Activated CD4-positive, alpha-beta T cell treated with anti-CD3 and anti-CD28 coated beads for 36 hours (primary cell): ENCODE measurements at regions not wholly inside any gene's neighbourhood (a gene's known extent, or its start where the extent isn't known, plus 50 kb on each side); places are given as distances from the start of the nearest gene placed in this dataset.

ENCODE experiments used
- ATAC-seq: fragments of 200-7000 bp; cut with Tn5 transposase; one replicate; pipeline ENCODE4 v1.10.0; 2021; ENCODE audit warnings: mild to moderate bottlenecking, moderate library complexity
- CTCF ChIA-PET: fragments of 350-600 bp; sonication (Branson Sonifier 250); formaldehyde crosslinking; loops from one replicate; lab custom pipeline; 2021; ENCODE audit warnings: antibody characterized with exemption; lab: Charles Lee
- POLR2A ChIA-PET: fragments of 350-600 bp; sonication (Branson Sonifier 250); formaldehyde crosslinking; loops from one replicate; lab custom pipeline; 2021; ENCODE audit warnings: antibody characterized with exemption, inconsistent platforms; lab: Charles Lee
- DNase-seq: peaks from one replicate; pipeline ENCODE4 v3.0.0-alpha.2; 2020
- H3K27ac Mint-ChIP-seq: one replicate; pipeline ENCODE4 v1.8.0; 2021; ENCODE audit warnings: mixed read lengths
- H3K27me3 Mint-ChIP-seq: one replicate; pipeline ENCODE4 v1.8.0; 2021; ENCODE audit warnings: mixed read lengths
- H3K36me3 Mint-ChIP-seq: one replicate; pipeline ENCODE4 v1.8.0; 2021; ENCODE audit warnings: low read depth, mixed read lengths
- H3K4me1 Mint-ChIP-seq: one replicate; pipeline ENCODE4 v1.8.0; 2021; ENCODE audit warnings: mixed read lengths
- H3K4me3 Mint-ChIP-seq: one replicate; pipeline ENCODE4 v1.8.0; 2021; ENCODE audit warnings: mild to moderate bottlenecking, moderate library complexity, mixed read lengths
- H3K9me3 Mint-ChIP-seq: one replicate; pipeline ENCODE4 v1.8.0; 2021; ENCODE audit warnings: low read depth, mixed read lengths
- intact Hi-C, 2 experiments: fragments of 100-400 bp; cut with DNase I in 1 of 2; cut with micrococcal nuclease in 1 of 2; formaldehyde crosslinking; loops; one replicate each; pipeline versions ENCODE4 v1.14.2 to v1.15.1; 2022 to 2024; cut with DNase I, micrococcal nuclease

DNA sequence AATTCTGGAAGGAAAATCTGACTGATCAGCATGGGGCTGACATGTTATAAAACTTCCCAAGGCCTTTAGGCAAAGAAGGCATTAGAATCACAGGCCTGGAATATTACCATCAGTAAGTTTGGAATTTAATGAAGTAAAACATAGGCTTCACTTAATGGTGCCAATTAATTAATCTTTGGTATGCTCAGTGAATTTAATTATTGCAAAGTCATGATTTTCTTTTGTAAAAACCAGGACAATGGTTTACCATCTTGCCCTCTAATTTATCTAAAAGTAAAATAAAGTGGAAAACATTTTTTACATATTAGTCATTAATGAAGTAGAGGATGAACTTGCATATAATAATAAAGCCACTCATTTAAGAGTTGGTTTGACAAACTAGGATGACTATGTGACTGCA lies 220.3 kb downstream of the SEC23IP start:
- ChIA-PET POLR2A (no interaction called here), CTCF (no interaction called here)
- ATAC-seq (no peak), DNase-seq (no peak)
- Mint-ChIP-seq H3K36me3 (no peaks in the 10 kb centered on the region), H3K9me3 (no peaks in the 10 kb centered on the region), H3K4me1 (no peaks in the 10 kb centered on the region), H3K4me3 (no peak overlapping the region), H3K27me3 (peaks cover 14% of the 10 kb centered on the region), H3K27ac (no peak overlapping the region)
- intact Hi-C loops: no loop called here

GRCh38 chr10:120115959-120116358 lies 223.4 kb downstream of the SEC23IP start:
- Mint-ChIP-seq H3K9me3 (no peaks in the 10 kb centered on the region), H3K4me1 (no peaks in the 10 kb centered on the region), H3K36me3 (no peaks in the 10 kb centered on the region), H3K4me3 (no peak overlapping the region), H3K27me3 (peaks cover 20% of the 10 kb centered on the region), H3K27ac (no peak overlapping the region)
- DNase-seq: no peak
- no peak for ATAC-seq
- CTCF ChIA-PET: no interaction called here
- POLR2A ChIA-PET: no interaction called here
- intact Hi-C loops: no loop called here

GRCh38 chr10:120121768-120122167 lies 229.2 kb downstream of the SEC23IP start:
- no peak for ATAC-seq
- Mint-ChIP-seq H3K9me3 (no peaks in the 10 kb centered on the region), H3K27ac (no peak overlapping the region), H3K4me1 (no peaks in the 10 kb centered on the region), H3K36me3 (no peaks in the 10 kb centered on the region), H3K27me3 (peaks cover 14% of the 10 kb centered on the region), H3K4me3 (no peak overlapping the region)
- intact Hi-C loops: no loop called here
- POLR2A ChIA-PET: no interaction called here
- no peak for DNase-seq
- CTCF ChIA-PET: interaction anchor here (0.6 to 0.7 kb wide), 2 partner anchors 13 to 168 kb away, joined by 3 read pairs; no protein-coding TSS in a partner anchor

DNA sequence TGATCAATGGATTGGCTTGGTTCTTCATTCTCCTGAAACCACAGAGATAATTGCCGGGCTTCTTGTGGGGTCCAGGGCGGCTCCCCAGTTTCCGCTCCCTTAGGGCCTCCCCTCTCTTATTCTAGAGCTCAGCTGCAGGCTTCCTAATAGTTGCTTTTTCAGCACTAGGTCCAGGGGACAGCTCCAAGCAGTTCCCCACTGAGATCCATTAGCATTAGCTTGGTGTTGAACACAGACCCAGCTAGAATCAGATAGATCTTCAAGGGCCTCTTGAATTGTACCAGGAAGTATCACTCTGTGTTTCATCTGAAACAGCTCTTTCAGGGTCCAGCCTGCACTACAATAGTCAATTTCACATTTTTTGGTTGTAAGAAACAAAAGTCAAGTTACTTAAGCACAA lies 238.7 kb downstream of the SEC23IP start:
- no peak overlapping the region for H3K4me3 Mint-ChIP-seq
- H3K27me3 Mint-ChIP-seq: peaks cover 28% of the 10 kb centered on the region
- ATAC-seq (no peak), DNase-seq (peak; percentile 24)
- intact Hi-C loops: no loop called here
- ChIA-PET POLR2A (no interaction called here), CTCF (no interaction called here)
- H3K4me1 Mint-ChIP-seq: no peaks in the 10 kb centered on the region
- H3K36me3 Mint-ChIP-seq: no peaks in the 10 kb centered on the region
- no peak overlapping the region for H3K27ac Mint-ChIP-seq
- no peaks in the 10 kb centered on the region for H3K9me3 Mint-ChIP-seq

DNA sequence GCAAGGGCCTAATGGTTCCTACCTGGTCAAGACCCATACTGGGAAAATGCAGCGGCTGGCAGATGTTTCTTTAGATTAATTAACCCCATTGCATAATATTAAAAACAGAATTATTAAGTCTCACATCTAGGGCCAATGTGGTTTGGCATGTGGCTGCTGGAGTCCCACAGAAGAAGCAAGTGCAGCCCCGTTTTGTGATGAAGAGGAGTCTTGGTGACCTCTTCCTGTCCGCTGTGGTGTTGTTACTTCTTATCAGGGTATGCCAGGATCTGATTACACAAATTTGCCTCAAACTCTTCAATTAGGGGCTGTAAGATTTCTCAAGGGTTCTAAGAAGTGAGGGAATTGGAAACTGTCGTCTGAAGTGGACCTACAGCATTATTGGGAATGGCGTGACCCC lies 240.3 kb downstream of the SEC23IP start:
- H3K4me1 Mint-ChIP-seq: no peaks in the 10 kb centered on the region
- intact Hi-C loops: no loop called here
- H3K36me3 Mint-ChIP-seq: no peaks in the 10 kb centered on the region
- no peak overlapping the region for H3K27ac Mint-ChIP-seq
- ATAC-seq (no peak), DNase-seq (no peak)
- no peak overlapping the region for H3K4me3 Mint-ChIP-seq
- no peaks in the 10 kb centered on the region for H3K9me3 Mint-ChIP-seq
- peaks cover 24% of the 10 kb centered on the region for H3K27me3 Mint-ChIP-seq
- ChIA-PET POLR2A (no interaction called here), CTCF (no interaction called here)

DNA sequence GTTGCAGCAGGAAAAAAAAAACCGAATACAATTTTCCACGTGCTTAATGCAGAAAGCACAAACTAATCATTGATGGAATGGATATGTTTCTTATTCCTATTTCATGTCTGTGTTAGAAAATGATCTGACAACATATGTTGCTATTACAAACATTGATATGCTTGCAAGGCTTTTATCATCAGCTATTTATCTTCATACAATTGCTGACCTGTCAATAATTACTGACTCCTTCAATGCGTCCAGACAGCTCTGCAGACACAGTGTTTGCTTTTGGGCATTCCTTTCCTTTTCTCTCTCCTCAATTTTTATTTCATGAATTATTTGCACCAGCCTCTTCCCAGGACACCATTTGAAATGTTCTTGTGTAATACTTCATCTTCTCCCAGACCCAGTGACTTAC lies 246.2 kb downstream of the SEC23IP start:
- POLR2A ChIA-PET: no interaction called here
- Mint-ChIP-seq H3K9me3 (no peaks in the 10 kb centered on the region), H3K4me3 (no peak overlapping the region), H3K27me3 (peaks cover 15% of the 10 kb centered on the region), H3K27ac (no peak overlapping the region), H3K36me3 (no peaks in the 10 kb centered on the region), H3K4me1 (no peaks in the 10 kb centered on the region)
- intact Hi-C loops: no loop called here
- ATAC-seq (no peak), DNase-seq (no peak)
- CTCF ChIA-PET: no interaction called here

DNA sequence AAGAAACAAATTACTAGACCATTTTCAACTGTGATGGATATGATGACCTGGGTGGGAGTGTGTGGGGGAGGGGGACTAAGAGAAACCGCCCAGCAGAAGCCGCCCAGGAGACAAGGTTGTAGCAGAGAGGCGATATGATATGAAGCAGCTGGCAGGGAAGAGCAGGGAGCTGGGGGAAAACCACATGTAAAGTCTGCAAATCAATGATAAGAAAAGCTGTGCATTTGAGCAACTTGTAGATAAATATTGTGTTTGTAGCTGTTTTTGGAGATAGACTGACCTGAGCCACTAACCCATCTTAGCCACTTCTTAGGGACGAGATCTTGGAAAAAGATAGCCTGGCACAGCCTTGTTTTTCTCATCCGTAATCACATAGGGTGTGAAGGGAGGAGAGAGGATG lies 252.6 kb downstream of the SEC23IP start:
- Mint-ChIP-seq H3K9me3 (no peaks in the 10 kb centered on the region), H3K27ac (no peak overlapping the region), H3K4me3 (no peak overlapping the region), H3K36me3 (no peaks in the 10 kb centered on the region), H3K4me1 (no peaks in the 10 kb centered on the region), H3K27me3 (no peaks in the 10 kb centered on the region)
- ATAC-seq (no peak), DNase-seq (no peak)
- ChIA-PET CTCF (interaction anchor here (1.1 kb wide), 1 partner anchor 192 kb away, joined by 4 read pairs; no protein-coding TSS in a partner anchor), POLR2A (no interaction called here)
- intact Hi-C loops: no loop called here

DNA sequence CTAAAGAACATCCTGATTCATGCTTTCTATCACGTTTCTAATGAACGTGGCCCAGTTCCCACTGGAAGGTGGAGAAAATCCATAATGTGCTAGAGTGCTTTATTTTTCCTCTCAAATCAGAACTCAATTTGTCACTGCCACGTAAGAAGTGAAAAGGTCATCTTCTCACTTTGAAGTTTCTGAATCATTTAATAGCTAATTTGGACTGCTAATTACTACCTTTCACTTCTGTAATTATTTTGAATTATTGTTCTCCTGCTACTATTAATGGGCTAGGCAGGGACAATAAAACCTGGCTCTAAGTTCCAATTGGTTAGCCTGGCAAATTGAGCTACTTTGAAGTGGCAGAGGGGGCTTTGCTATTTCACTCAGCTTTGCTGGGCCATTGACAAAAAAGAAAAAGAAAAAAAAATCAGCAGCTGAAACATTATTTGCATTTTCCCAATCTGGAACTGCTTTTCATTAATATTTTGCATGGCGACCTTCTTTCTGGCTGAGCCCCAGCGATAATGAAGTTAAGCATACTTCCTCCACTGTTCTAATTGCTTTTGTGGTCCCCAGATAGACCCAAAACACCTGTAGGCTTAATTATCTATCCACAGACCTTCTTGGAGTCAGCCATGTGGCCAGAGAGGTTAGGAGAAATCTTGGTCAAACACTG lies 264.2 kb downstream of the SEC23IP start:
- Mint-ChIP-seq H3K4me3 (no peak overlapping the region), H3K9me3 (peaks cover 3% of the 10 kb centered on the region), H3K27ac (no peak overlapping the region), H3K4me1 (no peaks in the 10 kb centered on the region), H3K27me3 (peaks cover 6% of the 10 kb centered on the region), H3K36me3 (no peaks in the 10 kb centered on the region)
- ChIA-PET POLR2A (no interaction called here), CTCF (no interaction called here)
- no peak for ATAC-seq
- intact Hi-C loops: no loop called here
- DNase-seq: no peak

DNA sequence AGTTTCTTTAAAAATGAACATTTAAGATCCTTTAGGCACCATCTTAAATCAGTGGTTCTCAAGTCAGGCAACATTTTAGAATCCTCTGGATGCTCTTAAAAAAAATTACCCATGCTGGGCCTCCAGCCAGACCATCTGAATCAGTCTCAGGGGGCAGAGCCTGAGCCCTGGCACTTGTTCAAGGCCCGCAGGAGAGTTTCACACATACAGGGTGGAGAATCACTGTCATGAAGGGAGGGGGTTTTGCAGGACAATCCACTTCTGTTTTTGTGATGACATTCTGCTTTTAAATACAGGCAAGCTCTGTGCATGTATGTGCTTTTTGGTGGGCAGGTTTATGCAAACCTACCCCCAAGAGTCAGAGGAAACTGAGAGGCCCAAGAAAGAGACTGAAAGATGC lies 268.6 kb downstream of the SEC23IP start:
- Mint-ChIP-seq H3K36me3 (no peaks in the 10 kb centered on the region), H3K9me3 (no peaks in the 10 kb centered on the region)
- CTCF ChIA-PET: no interaction called here

GRCh38 chr10:120162471-120162870 lies 269.9 kb downstream of the SEC23IP start:
- Mint-ChIP-seq H3K27me3 (peaks cover 2% of the 10 kb centered on the region), H3K4me1 (no peaks in the 10 kb centered on the region)

More for the DNA sequence above, 268.6 kb downstream of the SEC23IP start:
- H3K4me1 Mint-ChIP-seq: no peaks in the 10 kb centered on the region
- H3K27me3 Mint-ChIP-seq: peaks cover 2% of the 10 kb centered on the region
- no peak overlapping the region for H3K27ac Mint-ChIP-seq
- DNase-seq (no peak), ATAC-seq (no peak)
- no peak overlapping the region for H3K4me3 Mint-ChIP-seq
- intact Hi-C loops: no loop called here
- POLR2A ChIA-PET: no interaction called here

DNA sequence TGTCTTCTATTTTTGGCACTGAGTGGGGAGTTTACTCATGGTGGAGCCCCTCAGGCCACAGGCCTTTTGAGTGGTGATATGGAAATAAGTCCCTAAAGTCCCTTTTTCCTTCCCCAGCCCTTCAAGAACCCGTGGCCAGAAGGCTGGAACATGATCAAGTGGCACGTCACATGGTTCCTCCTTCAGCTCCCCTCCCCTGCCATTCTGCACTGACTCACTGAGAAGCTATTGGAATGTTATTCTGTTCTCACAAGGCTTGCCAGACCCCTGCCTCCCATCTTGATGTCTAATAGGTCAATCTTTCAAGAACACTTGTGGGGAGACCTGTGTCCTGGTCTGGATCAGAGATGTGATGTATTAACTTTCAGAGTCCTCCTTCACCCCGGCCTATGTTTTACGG lies 279.8 kb downstream of the SEC23IP start:
- no peak for DNase-seq
- H3K27me3 Mint-ChIP-seq: peaks cover 6% of the 10 kb centered on the region
- no peaks in the 10 kb centered on the region for H3K4me1 Mint-ChIP-seq
- ChIA-PET POLR2A (no interaction called here), CTCF (no interaction called here)
- H3K27ac Mint-ChIP-seq: no peak overlapping the region
- ATAC-seq: no peak
- no peaks in the 10 kb centered on the region for H3K9me3 Mint-ChIP-seq
- H3K36me3 Mint-ChIP-seq: no peaks in the 10 kb centered on the region
- intact Hi-C loops: no loop called here
- no peak overlapping the region for H3K4me3 Mint-ChIP-seq

More at GRCh38 chr10:120162471-120162870, 269.9 kb downstream of the SEC23IP start:
- DNase-seq: no peak
- no peak overlapping the region for H3K27ac Mint-ChIP-seq
- no peaks in the 10 kb centered on the region for H3K36me3 Mint-ChIP-seq
- intact Hi-C loops: no loop called here
- ATAC-seq: no peak
- no peak overlapping the region for H3K4me3 Mint-ChIP-seq
- no peaks in the 10 kb centered on the region for H3K9me3 Mint-ChIP-seq
- ChIA-PET CTCF (no interaction called here), POLR2A (no interaction called here)

DNA sequence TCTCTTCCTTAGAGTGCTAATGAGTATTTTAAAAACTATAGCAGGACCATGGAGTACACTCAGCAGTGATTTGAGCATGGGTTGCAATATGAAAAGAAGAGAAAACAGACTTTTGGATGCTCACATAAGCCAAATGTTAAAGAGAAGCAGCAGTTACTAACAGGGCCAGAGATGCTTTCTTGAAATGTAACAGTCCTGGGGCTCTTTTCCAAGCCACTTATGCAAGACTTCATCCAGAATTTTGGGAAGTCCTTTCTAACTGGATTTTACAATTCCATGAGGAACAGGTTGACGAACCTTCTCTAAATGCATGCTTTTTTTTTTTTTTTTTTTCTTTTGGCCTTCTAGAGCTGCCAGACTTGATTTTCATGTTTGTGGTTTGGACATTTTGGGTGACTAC lies 282.0 kb downstream of the SEC23IP start:
- ChIA-PET CTCF (no interaction called here), POLR2A (no interaction called here)
- no peak for ATAC-seq
- Mint-ChIP-seq H3K27me3 (peaks cover 7% of the 10 kb centered on the region), H3K36me3 (no peaks in the 10 kb centered on the region), H3K9me3 (no peaks in the 10 kb centered on the region), H3K4me3 (no peak overlapping the region), H3K4me1 (no peaks in the 10 kb centered on the region), H3K27ac (no peak overlapping the region)
- no peak for DNase-seq
- intact Hi-C loops: no loop called here
